B cell (primary cell): ENCODE measurements at regions not wholly inside any gene's neighbourhood (a gene's known extent, or its start where the extent isn't known, plus 50 kb on each side); places are given as distances from the start of the nearest gene placed in this dataset.

ENCODE experiments used
- ATAC-seq: fragments of 200-7000 bp; cut with Tn5 transposase; one replicate; pipeline ENCODE4 v1.10.0; 2021; ENCODE audit warnings: low read depth, mild to moderate bottlenecking, moderate number of reproducible peaks, moderate library complexity
- CTCF ChIA-PET: fragments of 350-600 bp; sonication (Branson Sonifier 250); formaldehyde crosslinking; loops from one replicate; lab custom pipeline; 2021; ENCODE audit warnings: antibody characterized with exemption, inconsistent platforms; lab: Charles Lee
- POLR2A ChIA-PET: fragments of 350-600 bp; sonication (Branson Sonifier 250); formaldehyde crosslinking; loops from one replicate; lab custom pipeline; 2021; ENCODE audit warnings: antibody characterized with exemption; lab: Charles Lee
- DNase-seq: peaks from one replicate; pipeline ENCODE4 v3.0.0; 2013
- H2AFZ ChIP-seq: 2 replicates; pipeline ENCODE4 v1.6.1; 2012; ENCODE audit warnings: mild to moderate bottlenecking, low read depth, low read length; ENCODE audit not compliant: insufficient read depth, poor library complexity, severe bottlenecking
- H3K27ac ChIP-seq, 2 donors: 1 replicate in 1 of 2; 2 replicates in 1 of 2; pipeline ENCODE4 v1.5.1; 2012 to 2013; ENCODE audit warnings: low read length in 2 of 2, mild to moderate bottlenecking in 2 of 2, moderate library complexity in 1 of 2
- H3K27me3 ChIP-seq, 4 experiments: fragments of 200-600 bp in 1 of 4; sonication (generic) in 1 of 4; replicated peaks in 1 of 4; 1 replicate in 2 of 4; 2 replicates in 2 of 4; pipeline versions ENCODE4 v1.6.1 to v1.7.0; 2013 to 2016; ENCODE audit warnings: low read length in 3 of 4, mild to moderate bottlenecking in 2 of 4, mixed read lengths in 1 of 4, moderate library complexity in 1 of 4; ENCODE audit not compliant: insufficient read depth in 4 of 4, control insufficient read depth in 3 of 4; ENCODE audit errors: control extremely low read depth in 1 of 4
- H3K36me3 ChIP-seq, 2 experiments: replicated peaks in 1 of 2; 1 replicate in 1 of 2; 2 replicates in 1 of 2; pipeline versions ENCODE4 v1.6.1 to v1.7.1; 2013; ENCODE audit warnings: low read length in 1 of 2; ENCODE audit not compliant: insufficient read depth in 2 of 2, control insufficient read depth in 1 of 2; ENCODE audit errors: control extremely low read depth in 1 of 2, extremely low read depth in 1 of 2
- H3K4me1 ChIP-seq, 2 donors: fragments of 200-600 bp in 1 of 2; sonication (generic) in 1 of 2; 1 replicate in 1 of 2; 2 replicates in 1 of 2; pipeline versions ENCODE4 v1.5.1 to v1.6.1; 2013 to 2017; ENCODE audit warnings: low read length in 2 of 2; ENCODE audit not compliant: control insufficient read depth in 2 of 2, insufficient read depth in 2 of 2
- H3K4me2 ChIP-seq: replicated peaks from 2 replicates; pipeline ENCODE3; 2012; ENCODE audit warnings: mild to moderate bottlenecking, low read depth, low read length; ENCODE audit not compliant: poor library complexity, severe bottlenecking
- H3K4me3 ChIP-seq, 5 experiments: fragments of 200-600 bp in 1 of 5; sonication (generic) in 1 of 5; 1 replicate in 3 of 5; 2 replicates in 2 of 5; pipeline versions ENCODE4 v1.5.1 to v1.7.0; 2011 to 2016; ENCODE audit warnings: low read length in 4 of 5, mild to moderate bottlenecking in 4 of 5, low read depth in 2 of 5, control low read depth in 1 of 5, moderate library complexity in 1 of 5; ENCODE audit not compliant: insufficient read depth in 1 of 5; ENCODE audit errors: control extremely low read depth in 1 of 5, extremely low read depth in 1 of 5
- H3K79me2 ChIP-seq: fragments of 200-600 bp; sonication (generic); one replicate; pipeline ENCODE4 v1.6.0; 2016; ENCODE audit warnings: low read length; ENCODE audit not compliant: control insufficient read depth, insufficient read depth
- H3K9ac ChIP-seq: fragments of 200-600 bp; sonication (generic); 2 replicates; pipeline ENCODE4 v1.6.1; 2017; ENCODE audit warnings: mild to moderate bottlenecking, low read length, moderate library complexity
- H3K9me3 ChIP-seq, 3 donors: one replicate each; pipeline versions ENCODE4 v1.6.1 to v1.7.1; 2013; ENCODE audit warnings: low read length in 2 of 3; ENCODE audit not compliant: control insufficient read depth in 2 of 3, insufficient read depth in 1 of 3; ENCODE audit errors: control extremely low read depth in 1 of 3
- H4K20me1 ChIP-seq: 2 replicates; pipeline ENCODE4 v1.6.0; 2012; ENCODE audit warnings: mild to moderate bottlenecking, low read length; ENCODE audit not compliant: insufficient read depth, control insufficient read depth, poor library complexity, severe bottlenecking
- H3K27ac Mint-ChIP-seq: one replicate; pipeline ENCODE4 v1.8.0; 2021; ENCODE audit warnings: mixed read lengths
- H3K27me3 Mint-ChIP-seq: one replicate; pipeline ENCODE4 v1.8.0; 2021; ENCODE audit warnings: mixed read lengths
- H3K4me1 Mint-ChIP-seq: one replicate; pipeline ENCODE4 v1.8.0; 2021; ENCODE audit warnings: mixed read lengths
- H3K4me3 Mint-ChIP-seq: one replicate; pipeline ENCODE4 v1.8.0; 2021; ENCODE audit warnings: mixed read lengths
- H3K9me3 Mint-ChIP-seq: one replicate; pipeline ENCODE4 v1.8.0; 2022; ENCODE audit warnings: mixed read lengths; ENCODE audit not compliant: insufficient read depth
- CTCF ChIP-seq: fragments of 200-600 bp; IDR thresholded peaks from one replicate; pipeline ENCODE4 v1.8.0; 2022; ENCODE audit warnings: antibody characterized with exemption, mild to moderate bottlenecking
- EZH2 ChIP-seq: IDR thresholded peaks from 2 replicates; pipeline ENCODE4 v1.6.1; 2012; ENCODE audit warnings: borderline replicate concordance, low read depth, mild to moderate bottlenecking, moderate library complexity, low read length; ENCODE audit not compliant: insufficient read depth, poor library complexity, severe bottlenecking
- WGBS: methylation state at CpG from one replicate; pipeline ENCODE4 v1.1.5; 2013; ENCODE audit warnings: missing lambda C conversion rate; ENCODE audit not compliant: insufficient coverage; 5-methylcytosine and 5-hydroxymethylcytosine counted together
- intact Hi-C: fragments of 100-400 bp; cut with micrococcal nuclease; formaldehyde crosslinking; loops from one replicate; pipeline ENCODE4 v1.10.0; 2022

- Histone ChIP-seq H3K36me3 (no peaks in the 10 kb centered on the region), H3K4me2 (no peak overlapping the region), H3K4me3 (no peak overlapping the region), H2AFZ (no peak overlapping the region), H3K27me3 (no peaks in the 10 kb centered on the region), H3K27ac (no peak overlapping the region), H3K9ac (no peak overlapping the region), H3K79me2 (no peaks in the 10 kb centered on the region), H3K4me1 (peaks cover 5 to 7% of the 10 kb centered on the region in 2 donors), H4K20me1 (no peaks in the 10 kb centered on the region), H3K9me3 (no peaks in the 10 kb centered on the region)
- DNase-seq (no peak), ATAC-seq (no peak)
- H3K9me3 Mint-ChIP-seq: no peaks in the 10 kb centered on the region
- CTCF ChIA-PET: interaction anchor here (1.5 kb wide), 1 partner anchor 32 kb away, joined by 5 read pairs; no protein-coding TSS in a partner anchor
- WGBS: 100% methylated on average over 5 of the region's 5 CpGs
- H3K27me3 Mint-ChIP-seq: no peaks in the 10 kb centered on the region
- no peak overlapping the region for H3K4me3 Mint-ChIP-seq
- POLR2A ChIA-PET: no interaction called here
- intact Hi-C loops: no loop called here
- H3K4me1 Mint-ChIP-seq: peaks cover 10% of the 10 kb centered on the region
- no peak for TF ChIP-seq CTCF
- TF ChIP-seq EZH2: no peak
- H3K27ac Mint-ChIP-seq: no peak overlapping the region
Measured at GRCh38 chr18:57913686-57914085, 110.6 kb upstream of the ATP8B1 start.

GRCh38 chr18:57910817-57911216 is 107.7 kb upstream of the ATP8B1 start:
- CTCF ChIA-PET: interaction anchor here (1.1 kb wide), 1 partner anchor 211 kb away, joined by 3 read pairs; no protein-coding TSS in a partner anchor
- peaks cover 13% of the 10 kb centered on the region for H3K27me3 Mint-ChIP-seq
- peaks cover 0 to 6% (median 1%) of the 10 kb centered on the region in 4 experiments for H3K27me3 ChIP-seq
- H3K4me3 Mint-ChIP-seq: no peak overlapping the region
- DNase-seq: no peak
- no peak overlapping the region for H3K9ac ChIP-seq
- no peaks in the 10 kb centered on the region for H3K9me3 Mint-ChIP-seq
- no peak overlapping the region for H2AFZ ChIP-seq
- H4K20me1 ChIP-seq: no peaks in the 10 kb centered on the region
- H3K4me3 ChIP-seq: no peak overlapping the region
- no peak overlapping the region for H3K27ac Mint-ChIP-seq
- no peaks in the 10 kb centered on the region for H3K4me1 ChIP-seq
- no peaks in the 10 kb centered on the region for H3K36me3 ChIP-seq
- no peaks in the 10 kb centered on the region for H3K79me2 ChIP-seq
- 83% methylated on average over 6 of the region's 7 CpGs for WGBS
- peaks cover 1% of the 10 kb centered on the region for H3K4me1 Mint-ChIP-seq
- intact Hi-C loops: no loop called here
- POLR2A ChIA-PET: no interaction called here
- H3K9me3 ChIP-seq: peaks cover 0 to 1% (median 0%) of the 10 kb centered on the region in 3 donors
- TF ChIP-seq EZH2 (no peak), CTCF (no peak)
- no peak for ATAC-seq
- no peak overlapping the region for H3K27ac ChIP-seq
- no peak overlapping the region for H3K4me2 ChIP-seq
